HG03103 (cell line): ENCODE measurements at regions not wholly inside any gene's neighbourhood (a gene's known extent, or its start where the extent isn't known, plus 50 kb on each side); places are given as distances from the start of the nearest gene placed in this dataset.

ENCODE experiments used
- ATAC-seq: cut with Tn5 transposase; IDR thresholded peaks from one replicate; pipeline ENCODE4 v1.9.1; 2021; ENCODE audit warnings: low read depth; ENCODE audit not compliant: unreplicated experiment

DNA sequence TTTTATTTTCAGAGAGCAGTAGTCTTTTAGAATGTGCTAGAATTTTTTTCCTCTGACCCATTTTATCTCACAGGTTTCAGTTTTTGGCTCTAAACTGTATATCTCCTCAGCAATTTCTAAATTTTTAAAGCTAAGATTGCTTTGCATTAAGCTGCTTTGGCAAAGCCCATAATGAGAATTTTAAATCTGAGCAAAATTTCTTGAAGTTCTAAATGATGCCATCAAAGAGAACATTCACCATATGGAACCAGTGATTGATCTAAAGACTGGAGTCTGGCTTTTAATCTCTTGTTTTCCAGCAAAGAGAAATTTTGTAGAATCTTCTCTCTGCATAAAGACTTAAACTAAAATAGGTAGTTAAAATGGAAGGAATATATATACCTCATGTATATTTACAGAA, 313.6 kb downstream of the TBC1D32 start:
- ATAC-seq = no peak

DNA sequence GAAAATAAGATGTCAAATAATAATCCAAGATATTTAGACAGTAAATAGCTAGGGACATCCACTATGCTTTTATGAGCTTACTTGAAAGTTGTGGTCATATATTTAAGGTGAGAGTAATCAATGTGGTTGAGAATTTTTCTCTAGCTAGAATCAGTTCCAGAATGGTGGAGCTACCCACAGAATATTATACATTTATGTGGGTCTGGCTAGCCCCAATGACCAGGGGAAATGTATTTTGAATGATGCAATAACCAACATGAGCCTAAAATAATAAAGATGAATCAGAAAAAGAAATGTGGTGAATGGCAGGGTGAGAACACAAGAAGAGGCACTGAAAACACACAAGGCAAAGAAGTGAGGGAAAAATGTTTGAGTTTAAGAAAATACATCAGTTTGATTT, 325.7 kb downstream of the TBC1D32 start:
- no peak for ATAC-seq

GRCh38 chr6:121006024-121006423, 328.3 kb downstream of the TBC1D32 start:
- ATAC-seq = no peak

DNA sequence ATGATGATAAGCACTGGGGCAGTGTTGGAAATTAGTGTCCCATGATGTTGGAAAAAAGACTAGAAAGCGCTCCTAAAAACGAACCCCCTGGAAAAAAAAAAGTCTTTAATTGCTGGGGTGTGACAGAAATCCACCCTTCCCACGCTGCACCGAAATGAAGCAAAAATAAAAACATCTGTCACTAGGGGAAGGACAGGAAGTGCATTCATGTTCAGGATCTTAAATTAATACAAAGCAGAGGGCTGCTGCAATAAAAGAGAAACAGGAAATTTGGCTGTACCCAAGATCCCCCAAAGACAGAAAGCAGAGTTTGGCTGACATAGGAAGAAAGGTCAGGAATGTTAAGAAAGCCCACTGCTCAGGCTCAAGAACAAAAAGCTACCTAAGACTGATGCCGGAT, 333.9 kb downstream of the TBC1D32 start:
- no peak for ATAC-seq

GRCh38 chr6:120996340-120996739, 337.9 kb downstream of the TBC1D32 start:
- ATAC-seq = no peak

- no peak for ATAC-seq
Observed at GRCh38 chr6:120994573-120994967, 339.7 kb downstream of the TBC1D32 start.

DNA sequence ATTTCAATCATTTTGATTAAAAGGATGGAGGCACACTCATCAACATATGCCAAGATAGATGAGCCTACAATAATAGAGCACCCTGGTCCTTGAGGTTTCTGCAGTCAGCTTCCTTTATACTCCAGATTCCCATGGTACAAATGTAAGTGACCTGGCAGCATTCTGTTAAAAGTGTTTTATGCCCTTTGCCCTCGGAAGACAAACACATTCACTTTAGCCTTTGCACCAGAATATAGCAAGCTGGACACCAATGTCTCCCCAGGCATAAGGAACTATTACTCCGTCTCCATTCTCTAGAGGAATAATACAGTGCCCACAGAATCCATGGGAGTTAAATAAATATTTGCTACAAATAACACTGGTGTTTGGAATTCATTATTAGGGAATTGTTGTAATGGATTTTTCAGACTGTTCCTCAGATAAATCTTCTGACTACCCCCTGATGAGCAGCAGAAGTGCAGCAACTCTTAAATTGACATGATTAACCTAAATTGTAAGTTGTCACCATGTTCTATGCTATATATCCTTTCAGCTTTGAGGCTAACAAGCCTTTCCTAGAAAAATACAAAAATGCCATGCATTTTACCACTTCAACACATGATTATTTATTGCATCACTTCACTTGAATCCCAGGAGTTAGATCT, 340.2 kb downstream of the TBC1D32 start:
- ATAC-seq = no peak

- no peak for ATAC-seq
Observed at GRCh38 chr6:120992257-120992656, 342.0 kb downstream of the TBC1D32 start.

GRCh38 chr6:120990866-120991265, 343.4 kb downstream of the TBC1D32 start:
- ATAC-seq = no peak

- ATAC-seq = no peak
Observed at GRCh38 chr6:120981835-120982234, 352.4 kb downstream of the TBC1D32 start.

- ATAC-seq = peak; percentile 48
Observed at GRCh38 chr6:120966321-120966720, 368.0 kb downstream of the TBC1D32 start.

GRCh38 chr6:120965814-120966213, 368.5 kb downstream of the TBC1D32 start:
- peak; percentile 64 for ATAC-seq

DNA sequence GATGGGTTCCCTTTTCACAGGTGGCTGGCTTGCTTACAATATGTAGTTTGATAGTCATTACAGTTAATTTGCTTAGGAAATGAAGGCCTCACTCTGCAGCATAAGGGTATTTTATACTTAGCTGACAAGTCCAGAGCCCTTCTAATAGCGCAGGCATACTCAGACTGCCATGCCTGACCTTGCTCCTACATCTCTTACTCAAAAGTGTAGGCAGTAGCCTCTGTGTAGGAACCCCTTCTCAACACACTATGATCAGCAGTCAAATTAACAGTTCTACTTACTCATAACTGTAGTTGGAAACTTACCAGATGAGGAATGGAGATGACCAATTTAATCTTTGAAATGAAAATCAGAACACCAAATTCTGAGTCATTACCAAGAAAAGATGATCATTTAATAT, 373.5 kb downstream of the TBC1D32 start:
- no peak for ATAC-seq

DNA sequence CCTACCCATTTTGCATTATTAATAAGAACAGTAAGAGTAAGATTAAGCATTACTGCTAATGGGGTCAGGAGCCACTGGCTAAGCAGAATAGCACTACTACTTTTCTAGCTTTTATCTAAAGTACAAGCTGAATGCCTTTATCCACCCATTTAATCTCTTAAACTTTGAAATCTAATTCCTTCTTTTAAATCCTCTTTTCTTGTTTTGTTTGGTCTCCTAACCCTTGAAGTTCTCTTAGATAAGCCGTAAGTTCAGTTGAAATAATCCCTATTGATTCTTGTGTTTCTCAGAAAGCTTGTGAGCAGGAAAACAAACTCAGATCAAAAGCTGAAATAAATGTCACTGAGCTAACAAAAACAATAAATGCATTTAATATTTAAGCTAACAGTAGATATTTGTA, 380.2 kb downstream of the TBC1D32 start:
- no peak for ATAC-seq

DNA sequence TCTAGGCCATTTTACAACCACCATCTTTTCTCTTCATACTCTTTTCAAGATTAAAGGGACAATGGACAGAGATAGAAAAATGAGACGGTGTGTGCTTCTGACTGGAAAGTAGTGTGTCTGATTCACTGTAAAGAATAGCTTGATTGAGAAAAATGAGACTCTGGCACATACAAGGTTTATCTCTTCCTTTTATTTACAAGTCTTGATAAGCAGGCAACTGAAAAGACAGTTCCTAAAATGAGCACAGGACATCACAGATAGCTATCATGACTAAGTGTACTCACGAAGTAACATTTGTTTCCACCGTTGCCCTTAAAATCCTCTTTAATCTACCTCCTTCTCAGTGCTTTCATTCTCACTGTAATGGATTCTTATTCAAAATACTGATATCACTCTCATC, 383.0 kb downstream of the TBC1D32 start:
- no peak for ATAC-seq

DNA sequence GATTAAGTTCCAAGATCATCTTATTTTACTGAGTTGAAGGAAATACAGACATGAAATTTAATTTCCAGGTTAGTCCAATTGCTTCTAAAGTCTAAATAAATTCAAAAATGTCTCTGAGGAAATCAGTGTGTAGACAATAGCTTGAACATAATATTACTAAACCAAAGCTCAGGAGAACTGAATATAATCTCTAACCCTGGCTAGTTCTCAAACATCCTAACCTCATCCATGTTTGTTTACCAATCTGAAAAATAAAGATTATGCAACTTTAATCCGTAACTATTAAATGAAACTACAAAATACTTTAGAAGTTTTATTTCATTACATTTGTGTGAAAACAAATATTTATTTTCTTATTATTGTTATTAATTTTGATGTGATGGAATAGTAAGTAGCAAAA, 387.2 kb downstream of the TBC1D32 start:
- ATAC-seq = no peak

DNA sequence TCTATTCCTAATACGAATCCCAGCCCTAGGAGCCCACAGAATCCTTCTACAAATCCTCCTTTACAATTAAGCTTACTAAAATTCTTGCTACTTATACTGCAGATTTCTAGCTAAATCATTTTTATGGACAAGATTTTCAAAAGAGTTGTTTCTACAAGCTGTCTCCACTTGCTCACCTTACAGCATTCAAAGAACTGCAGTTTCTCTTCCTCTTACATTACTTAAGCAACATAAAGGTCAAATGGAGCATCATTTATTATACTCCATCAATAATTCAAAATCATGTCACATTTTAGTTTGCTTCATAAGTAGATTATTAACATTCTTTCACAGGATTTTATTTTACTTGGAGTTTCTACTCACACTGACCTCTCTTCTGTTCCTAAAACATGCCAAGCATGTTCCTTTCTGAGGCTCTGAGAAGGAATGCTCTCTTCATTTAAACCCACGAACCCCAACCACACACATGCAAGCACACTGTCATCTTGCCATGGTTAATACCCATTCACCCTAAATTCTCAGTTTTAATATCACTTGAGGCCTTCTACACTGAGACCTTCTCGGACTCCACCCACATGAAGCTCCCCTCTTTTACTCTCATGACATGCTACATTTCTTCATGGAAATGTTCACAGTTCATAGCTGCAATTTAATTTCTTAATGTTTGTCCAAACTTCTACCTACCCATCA, 388.2 kb downstream of the TBC1D32 start:
- peak; percentile 75 for ATAC-seq

DNA sequence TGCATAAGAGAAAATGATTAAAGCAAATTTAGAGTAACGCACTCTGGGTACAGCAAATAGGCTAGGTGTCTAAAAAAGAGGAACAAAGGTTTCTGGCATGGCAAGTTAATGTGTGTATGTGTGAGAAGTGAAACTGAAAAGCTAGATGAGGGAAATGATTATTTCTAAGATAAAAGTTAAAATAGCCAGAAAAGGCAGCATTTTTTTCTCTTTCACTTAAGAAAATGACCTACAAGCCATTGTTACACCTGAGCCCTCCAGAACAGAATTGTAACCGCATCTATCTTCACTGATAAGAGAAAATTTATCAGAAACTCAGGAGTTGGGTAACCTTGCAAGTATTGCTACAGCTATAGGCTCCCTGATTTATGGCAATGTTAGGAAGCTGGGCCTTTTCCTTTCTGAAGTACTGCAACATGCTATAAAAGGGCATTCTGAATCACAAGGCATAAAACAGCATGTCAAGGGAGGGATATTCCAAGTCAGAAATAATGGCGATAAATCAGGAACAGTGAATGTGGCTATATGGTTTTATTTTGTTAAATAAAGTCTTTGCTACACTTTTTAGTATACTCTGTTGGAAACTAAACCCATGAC, 395.3 kb downstream of the TBC1D32 start:
- peak; percentile 95 for ATAC-seq

- ATAC-seq = peak; percentile 26
Observed at GRCh38 chr6:120938164-120938875, 396.0 kb downstream of the TBC1D32 start.

GRCh38 chr6:120935908-120936307, 398.4 kb downstream of the TBC1D32 start:
- ATAC-seq = no peak

GRCh38 chr6:120935016-120935415, 399.3 kb downstream of the TBC1D32 start:
- no peak for ATAC-seq
